ENCODE measurements at regions not wholly inside any gene's neighbourhood (a gene's known extent, or its start where the extent isn't known, plus 50 kb on each side); places are given as distances from the start of the nearest gene placed in this dataset.
"Not testable (repeated sequence)": the region's sequence is repeated elsewhere in the genome, so short reads cannot be mapped to it uniquely, and the experiment has no call there.

DNA sequence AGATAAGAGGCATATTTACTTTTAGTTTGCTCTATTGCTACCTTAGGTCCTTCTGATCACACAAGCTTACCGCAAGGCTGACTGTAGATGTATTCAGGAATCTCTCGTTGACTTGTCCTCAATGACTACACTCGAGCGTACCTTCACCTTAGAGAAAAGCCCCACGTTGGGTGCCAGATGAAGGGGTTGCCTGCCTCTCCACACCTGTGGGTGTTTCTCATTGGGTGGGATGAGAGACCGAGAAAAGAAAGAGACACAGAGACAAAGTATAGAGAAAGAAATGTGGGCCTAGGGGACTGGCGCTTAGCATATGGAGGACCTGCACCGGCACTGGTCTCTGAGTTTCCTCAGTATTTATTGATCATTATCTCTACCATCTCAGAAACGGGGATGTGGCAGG lies 51.8 kb downstream of the ASCL4 start:
- DNase-seq (ENCODE audit: low read depth in 4 of 4, low spot score in 3 of 4): no peak

DNA sequence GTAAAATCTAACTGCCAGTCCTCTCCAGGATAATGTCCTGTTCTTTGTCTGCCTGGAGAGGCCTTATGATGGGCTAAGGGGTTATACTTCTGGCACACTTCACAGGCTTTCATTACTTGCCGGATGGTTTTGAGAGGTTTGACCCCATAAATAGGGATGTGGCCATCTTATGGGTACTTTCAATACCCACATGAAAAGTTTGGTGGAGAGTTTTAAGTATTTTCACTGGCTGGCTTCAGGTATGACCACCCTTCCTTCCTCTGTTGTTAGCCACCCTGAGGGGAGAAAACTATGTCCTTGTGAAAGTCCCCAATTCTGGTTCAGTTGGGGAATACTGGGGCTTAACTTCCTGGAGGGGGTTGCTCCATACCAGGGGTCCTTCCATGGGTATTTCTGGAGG lies 54.8 kb downstream of the ASCL4 start:
- no peak for DNase-seq (ENCODE audit: low read depth in 4 of 4, low spot score in 3 of 4)

DNA sequence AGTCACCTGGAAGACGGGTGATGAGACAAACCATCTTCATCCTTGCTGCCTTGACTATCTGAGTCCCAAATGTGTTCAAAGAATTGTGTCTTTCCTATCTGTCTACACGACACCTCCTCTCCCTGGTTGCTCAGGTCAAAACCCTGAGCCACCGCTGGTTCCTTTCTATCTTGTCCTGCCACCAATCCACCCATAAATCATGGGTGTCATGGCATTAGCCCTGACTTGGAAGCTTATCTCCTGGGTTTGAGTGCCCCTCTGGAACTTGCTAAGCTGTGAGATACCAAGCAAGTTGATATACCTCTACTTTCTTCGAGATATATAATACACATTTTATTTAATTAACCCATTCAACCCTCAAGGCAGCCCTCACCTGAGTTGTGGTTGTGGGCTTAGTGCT lies 57.9 kb downstream of the ASCL4 start:
- no peak for DNase-seq (ENCODE audit: low read depth in 4 of 4, low spot score in 3 of 4)

DNA sequence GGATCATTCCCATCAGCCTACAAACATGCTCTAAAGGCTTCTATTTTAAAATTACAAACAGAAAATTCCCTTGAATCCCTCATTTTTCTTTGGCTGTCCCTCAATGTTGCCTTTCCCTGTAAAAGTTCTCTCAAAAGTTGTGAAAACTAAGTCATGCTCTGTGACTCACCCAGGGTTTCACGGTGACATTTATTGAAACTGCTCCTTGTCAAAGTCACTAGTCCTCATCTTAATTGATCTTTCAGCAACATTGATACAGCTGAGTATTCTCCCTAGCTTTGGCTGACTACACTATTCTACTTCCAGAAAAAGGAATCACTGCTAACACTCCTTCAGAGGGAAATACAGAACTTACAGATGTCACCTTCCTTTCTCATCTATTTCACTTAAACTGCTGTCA lies 65.7 kb downstream of the ASCL4 start:
- DNase-seq (ENCODE audit: low read depth in 4 of 4, low spot score in 3 of 4): no peak

DNA sequence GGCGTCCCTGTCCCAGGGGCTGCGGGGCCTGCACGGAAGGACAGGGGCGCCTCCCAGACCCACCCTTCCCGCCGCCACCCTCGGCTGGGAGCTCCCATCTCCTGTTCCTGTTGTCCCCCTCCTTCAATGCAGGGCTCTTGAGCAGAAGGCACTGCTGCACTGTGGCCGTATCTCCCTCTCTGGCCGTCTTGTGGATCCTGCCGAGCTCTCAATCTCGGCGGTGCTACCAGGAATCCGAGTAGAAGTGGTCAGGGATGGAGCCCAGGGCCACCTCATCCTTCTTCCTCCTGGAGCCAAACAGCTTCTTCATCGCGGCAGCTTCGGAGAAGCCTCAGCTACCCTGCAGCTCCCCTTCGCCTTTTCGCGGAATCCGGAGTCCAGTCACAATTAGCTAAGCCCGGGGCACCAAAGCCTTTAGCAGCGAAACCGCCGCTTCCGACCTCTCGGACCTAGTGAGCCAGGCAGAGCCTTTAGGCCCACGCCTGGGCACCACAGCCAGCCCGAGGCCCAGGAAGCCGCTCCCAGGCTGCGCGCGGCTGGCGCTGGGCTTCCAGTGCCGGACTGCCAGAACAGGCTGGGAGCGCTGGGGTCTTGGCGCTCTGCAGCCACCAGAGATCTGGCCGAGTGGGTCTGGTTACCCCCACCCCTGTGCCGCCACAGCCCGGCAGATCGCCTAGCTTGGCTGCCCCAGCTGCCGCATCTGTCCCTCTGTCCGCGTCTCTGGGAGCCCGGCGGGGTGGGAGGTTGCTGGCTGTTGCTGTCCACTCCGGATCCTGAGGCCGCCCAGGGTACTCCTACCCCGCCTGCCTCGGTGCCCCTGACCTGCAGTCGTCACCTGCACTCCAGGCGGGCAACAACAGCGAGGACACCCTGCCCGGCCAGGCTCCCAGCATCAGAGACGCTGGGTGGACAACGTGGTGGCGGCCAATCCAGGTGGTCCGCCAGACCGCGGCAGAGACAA lies 69.1 kb downstream of the ASCL4 start:
- no peak for DNase-seq (ENCODE audit: low read depth in 4 of 4, low spot score in 3 of 4)

DNA sequence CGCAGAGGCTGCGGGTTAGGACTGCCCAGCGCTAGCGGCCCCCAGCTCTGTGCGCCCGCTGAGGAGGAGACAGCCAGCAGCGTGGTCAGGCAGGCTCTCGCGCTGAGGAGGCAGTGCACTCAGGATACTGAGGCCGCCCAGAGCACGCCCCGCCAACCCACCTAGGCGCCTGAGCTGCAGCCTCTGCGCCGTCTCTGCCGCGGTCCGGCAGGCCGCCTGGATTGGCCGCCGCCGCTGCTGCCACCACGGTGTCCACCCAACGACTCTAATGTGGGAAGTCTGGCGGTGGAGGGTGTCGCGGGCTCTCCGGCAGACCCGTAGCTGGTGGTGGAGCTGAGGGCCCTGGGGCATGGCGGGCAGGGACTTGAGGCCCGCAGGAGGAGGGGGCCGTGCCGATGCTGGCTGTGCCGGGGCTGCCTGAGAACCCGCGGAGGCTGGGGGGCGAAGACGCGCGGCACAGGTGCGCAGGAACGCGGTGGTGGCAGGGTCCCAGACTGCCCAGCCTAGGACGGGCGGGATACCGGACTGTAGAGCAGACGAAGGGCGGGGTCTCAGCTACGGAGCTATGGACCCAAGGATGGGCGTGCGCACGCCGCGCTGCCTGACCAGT lies 69.9 kb downstream of the ASCL4 start:
- DNase-seq (ENCODE audit: low read depth in 4 of 4, low spot score in 3 of 4): no peak

DNA sequence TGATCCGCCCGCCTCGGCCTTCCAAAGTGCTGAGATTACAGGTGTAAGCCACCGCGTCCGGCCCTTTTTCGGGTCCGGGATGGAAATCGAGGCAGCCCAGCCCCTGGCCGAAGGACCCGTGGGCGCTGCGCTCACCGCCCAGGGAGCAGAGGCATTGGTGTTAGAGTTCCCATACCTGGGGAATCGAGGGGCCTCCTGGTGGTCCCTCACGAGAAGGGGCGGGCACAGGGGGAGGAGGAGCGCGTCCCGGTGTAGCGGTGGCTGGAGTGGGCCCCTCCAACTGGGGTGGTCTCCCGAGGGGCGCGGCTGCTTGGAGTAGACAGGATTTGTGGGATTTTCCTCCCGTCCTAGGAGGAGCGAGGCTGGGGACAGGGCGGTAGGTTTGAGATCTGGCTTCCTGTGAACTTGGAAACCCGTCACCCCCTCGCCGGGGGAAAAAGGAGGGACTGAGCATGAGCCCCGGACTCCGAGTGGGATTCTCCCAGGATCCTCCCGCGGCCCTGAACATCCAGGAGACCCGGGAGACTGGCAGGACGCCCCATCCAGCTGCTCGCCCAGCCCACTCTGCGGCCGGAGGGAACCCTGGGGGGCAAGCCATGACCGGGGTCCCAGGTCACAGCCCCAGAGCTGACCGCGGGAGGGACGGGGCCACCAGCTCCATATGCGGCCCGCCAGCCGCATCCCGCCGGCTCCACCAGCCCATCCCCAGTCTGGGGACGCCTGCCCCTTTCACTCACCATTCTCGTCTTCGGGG lies 70.9 kb downstream of the ASCL4 start:
- DNase-seq (ENCODE audit: low read depth in 4 of 4, low spot score in 3 of 4): no peak

DNA sequence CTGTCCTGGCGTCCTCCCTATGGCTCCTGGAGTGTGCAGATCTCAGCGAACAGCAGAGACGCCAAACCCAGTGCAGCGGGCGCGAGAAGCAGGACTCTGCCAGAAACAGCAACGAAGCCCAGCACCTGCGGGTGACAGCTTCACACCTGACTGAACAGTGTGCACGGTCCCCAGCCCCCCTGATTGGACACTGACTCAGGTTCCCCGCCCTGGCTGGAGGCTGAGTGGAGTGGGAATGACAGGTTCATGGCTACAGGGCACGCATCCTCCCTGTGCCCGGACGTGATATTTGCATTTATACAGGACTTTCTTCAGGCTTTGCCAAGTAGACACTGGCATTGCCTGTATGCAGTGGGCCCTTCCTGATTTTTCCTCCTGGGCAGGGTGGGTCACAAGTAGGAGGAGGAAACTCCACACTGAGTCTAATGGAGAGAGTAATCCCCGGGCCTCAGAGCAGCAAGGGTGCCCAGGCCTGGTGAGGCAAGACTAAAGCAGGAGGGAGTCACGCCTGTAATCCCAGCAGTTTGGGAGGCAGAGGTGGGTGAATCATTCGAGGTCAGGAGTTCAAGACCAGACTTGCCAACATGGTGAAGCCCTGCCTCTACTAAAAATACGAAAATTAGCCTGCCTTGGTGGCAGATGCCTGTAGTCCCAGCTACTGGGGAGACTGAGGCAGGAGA lies 71.6 kb downstream of the ASCL4 start:
- no peak for DNase-seq (ENCODE audit: low read depth in 4 of 4, low spot score in 3 of 4)

DNA sequence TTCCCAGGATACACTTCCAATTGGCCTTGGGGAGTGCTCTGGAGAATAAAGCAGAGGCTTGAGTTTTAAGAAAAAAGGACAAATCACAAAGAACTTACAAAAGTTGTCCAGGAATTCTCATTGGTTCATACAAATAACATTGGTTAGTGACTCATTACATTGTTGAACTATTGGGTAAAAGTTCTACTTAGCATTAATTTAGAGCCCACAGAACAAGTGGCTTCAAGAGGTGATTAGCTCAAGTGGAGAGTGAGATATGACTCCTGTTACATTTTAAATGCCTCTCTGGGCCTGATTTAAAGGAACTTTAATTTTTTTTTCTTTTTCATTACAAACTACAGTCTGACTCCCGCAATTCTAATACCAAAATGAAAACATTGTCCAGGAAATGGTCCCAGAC lies 72.9 kb downstream of the ASCL4 start:
- DNase-seq (ENCODE audit: low read depth in 4 of 4, low spot score in 3 of 4): no peak

DNA sequence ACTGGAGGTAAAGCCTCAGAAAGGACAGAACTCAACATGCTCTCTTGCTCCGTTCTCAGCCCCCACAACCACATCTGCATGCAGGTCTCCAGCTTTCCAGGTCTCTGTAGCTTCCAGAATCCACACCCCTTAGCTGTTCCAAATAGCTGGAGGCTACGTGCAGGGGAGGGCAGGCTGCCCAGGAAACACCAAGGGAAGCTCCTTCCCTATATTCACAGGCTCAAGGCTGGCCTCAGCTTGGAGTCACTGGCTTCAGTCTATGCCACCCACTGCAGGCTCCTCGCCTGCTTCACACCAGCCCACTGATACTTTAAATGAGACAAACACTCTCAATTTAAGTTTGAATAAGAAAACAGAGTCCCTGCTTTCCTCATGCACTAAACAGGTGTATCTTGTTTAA lies 73.3 kb downstream of the ASCL4 start:
- no peak for DNase-seq (ENCODE audit: low read depth in 4 of 4, low spot score in 3 of 4)

DNA sequence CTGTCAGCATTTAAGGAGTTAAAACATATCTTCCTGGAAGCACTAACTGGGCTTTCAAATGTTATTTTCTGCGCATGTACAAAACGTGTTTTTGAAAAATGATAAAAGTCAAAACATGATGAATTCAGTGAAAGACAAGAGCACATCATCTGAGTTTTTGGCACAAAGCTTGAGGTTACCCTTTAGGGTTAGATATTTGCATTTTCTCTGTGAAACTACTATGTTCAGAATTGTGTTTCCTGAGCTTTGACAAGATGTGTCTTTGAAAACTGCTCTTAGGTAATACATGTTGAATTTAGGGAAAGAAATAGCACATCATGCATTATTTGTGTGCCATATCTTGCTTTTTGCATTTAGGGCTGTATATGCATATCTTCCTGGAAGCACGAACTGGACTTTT lies 79.0 kb downstream of the ASCL4 start:
- DNase-seq (ENCODE audit: low read depth in 4 of 4, low spot score in 3 of 4): no peak

DNA sequence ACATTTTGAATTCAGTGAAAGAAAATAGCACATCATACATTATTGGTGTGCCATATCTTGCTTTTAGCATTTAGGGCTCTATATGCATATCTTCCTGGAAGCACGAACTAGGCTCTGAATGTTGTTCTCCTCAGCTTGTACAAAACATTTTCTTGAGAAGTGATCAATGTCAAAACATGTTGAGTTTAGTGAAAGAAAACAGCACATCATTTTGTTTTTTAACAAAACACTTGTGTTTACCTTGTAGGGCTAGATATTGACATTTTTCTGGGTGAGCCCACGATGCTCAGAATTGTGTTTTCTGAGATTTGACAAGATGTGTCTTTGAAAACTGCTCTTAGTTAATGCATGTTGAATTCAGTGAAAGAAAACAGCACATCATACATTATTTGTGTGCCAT lies 81.0 kb downstream of the ASCL4 start:
- no peak for DNase-seq (ENCODE audit: low read depth in 4 of 4, low spot score in 3 of 4)

DNA sequence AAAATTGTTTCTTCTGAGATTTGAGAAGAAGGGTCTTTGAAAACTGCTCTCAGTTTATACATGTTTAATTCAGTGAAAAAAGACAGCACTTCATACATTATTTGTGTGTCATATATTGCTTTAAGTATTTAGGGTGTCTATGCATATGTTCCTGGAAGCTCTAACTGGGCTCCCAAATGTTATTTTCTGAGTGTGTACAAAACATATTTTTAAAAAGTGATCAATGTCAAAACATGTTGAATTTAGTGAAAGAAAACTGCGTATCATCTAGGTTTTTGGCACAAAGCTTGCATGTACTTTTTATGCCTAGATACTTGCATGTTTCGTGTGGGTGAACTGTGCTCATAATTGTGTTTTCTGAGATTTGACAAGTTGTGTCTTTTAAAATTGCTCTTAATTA lies 81.6 kb downstream of the ASCL4 start:
- DNase-seq (ENCODE audit: low read depth in 4 of 4, low spot score in 3 of 4): no peak

DNA sequence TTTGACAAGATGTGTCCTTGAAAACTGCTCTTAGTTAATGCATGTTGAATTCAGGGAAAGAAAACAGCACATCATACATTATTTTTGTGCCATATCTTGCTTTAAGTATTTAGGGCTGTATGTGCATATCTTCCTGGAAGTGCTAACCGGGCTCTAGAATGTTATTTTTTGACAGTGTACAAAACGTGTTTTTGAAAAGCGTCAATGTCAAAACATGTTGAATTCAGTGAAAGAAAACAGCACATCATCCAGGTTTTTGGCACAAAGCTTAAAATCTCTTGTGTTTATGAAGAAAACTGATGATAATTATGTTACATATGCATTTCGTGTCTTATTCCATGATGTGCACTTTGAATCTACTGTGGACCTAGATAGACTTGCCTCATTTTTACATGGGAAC lies 82.7 kb downstream of the ASCL4 start:
- DNase-seq (ENCODE audit: low read depth in 4 of 4, low spot score in 3 of 4): no peak

DNA sequence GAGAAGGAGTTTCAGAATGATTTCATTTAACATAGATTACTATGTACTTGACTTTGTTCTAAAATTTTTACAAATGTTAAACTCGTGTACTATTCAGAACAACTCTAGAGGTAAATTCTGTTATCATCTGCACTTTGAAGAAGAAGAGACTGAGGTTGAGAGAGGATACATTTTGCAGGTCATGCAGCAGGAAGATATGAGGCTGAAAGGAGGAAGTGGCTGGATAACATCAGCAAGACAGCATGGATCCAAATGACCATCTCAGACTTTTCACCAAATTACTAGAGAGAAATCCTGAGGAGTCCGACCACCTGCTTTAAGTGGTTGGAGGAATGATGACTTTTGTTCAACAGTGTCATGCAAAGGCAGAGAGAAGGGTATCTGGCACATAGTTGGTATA lies 84.9 kb downstream of the ASCL4 start:
- no peak for DNase-seq (ENCODE audit: low read depth in 4 of 4, low spot score in 3 of 4)

DNA sequence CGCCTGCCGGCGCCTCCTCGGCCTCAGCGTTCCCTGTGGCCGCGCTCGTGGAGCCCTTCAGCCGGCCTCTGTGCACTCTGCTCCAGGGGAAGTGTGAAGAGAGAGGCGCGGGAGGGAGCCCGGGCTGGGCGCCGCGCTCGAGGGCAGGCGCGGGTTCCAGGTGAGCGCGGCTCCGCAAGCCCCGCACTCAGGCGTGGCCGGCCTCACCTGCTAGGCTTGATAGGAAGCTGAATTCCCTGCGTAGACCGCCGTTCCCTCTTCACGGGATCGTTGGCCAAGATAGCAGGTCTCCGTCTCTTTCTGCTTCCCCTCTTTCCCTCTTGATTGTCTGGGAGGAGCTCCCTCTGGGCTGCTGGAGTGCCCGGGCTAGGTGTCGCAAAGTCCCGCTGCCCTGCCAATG lies 89.7 kb downstream of the ASCL4 start:
- no peak for DNase-seq (ENCODE audit: low read depth in 4 of 4, low spot score in 3 of 4)

DNA sequence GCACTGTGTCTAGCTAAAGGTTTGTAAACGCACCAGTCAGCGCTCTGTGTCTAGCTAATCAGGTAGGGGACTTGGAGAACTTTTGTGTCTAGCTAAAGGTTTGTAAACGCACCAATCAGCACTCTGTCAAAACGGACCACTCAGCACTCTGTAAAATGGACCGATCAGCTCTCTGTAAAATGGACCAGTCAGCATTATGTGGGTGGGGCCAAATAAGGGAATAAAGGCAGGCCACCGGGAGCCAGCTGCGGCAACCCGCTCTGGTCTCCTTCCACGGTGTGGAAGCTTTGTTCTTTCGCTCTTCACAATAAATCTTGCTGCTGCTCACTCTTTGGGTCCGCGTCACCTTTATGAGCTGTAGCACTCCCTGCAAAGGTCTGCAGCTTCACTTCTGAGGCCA lies 90.2 kb downstream of the ASCL4 start:
- not testable (repeated sequence) for DNase-seq (ENCODE audit: low read depth in 4 of 4, low spot score in 3 of 4)

DNA sequence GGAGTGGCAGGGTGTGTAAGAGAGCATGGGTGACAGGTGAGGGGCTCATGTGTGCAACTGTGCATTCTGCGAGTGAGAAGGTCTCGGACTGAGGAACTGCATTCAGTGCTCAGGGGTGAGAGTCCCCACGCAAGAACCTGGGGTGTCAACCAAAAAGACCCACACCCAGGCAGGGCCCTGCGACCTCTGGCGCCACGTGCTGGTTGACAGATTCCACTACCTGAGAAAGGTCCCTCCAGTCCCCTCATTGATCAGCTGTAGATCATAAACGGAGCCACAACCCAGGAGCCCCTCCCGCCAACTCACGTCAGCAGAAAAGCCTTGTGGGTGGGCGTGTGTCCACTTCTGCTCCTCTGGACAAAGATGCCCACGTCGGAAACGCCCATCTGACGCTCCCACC lies 98.7 kb downstream of the ASCL4 start:
- DNase-seq (ENCODE audit: low read depth in 4 of 4, low spot score in 3 of 4): no peak

DNA sequence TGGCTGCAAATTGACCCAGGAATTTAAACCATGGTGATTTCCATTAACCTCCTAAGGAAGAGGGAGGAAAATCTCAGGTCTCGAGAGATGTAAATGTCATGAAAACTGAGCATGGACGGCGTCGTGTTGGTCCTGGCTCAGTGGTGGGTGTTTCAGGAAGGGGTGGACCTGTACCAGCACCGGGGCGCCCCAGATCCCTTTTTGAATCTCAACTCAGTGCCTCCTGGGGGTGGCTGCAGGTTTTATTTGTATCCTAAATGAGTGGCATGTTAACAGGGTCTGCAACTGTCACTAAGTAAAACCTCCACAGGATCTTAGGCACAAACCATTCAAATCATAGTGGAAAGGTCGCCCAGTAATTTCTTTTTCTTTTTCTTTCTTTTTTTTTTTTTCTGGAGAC lies 101.3 kb downstream of the ASCL4 start:
- DNase-seq (ENCODE audit: low read depth in 4 of 4, low spot score in 3 of 4): no peak

DNA sequence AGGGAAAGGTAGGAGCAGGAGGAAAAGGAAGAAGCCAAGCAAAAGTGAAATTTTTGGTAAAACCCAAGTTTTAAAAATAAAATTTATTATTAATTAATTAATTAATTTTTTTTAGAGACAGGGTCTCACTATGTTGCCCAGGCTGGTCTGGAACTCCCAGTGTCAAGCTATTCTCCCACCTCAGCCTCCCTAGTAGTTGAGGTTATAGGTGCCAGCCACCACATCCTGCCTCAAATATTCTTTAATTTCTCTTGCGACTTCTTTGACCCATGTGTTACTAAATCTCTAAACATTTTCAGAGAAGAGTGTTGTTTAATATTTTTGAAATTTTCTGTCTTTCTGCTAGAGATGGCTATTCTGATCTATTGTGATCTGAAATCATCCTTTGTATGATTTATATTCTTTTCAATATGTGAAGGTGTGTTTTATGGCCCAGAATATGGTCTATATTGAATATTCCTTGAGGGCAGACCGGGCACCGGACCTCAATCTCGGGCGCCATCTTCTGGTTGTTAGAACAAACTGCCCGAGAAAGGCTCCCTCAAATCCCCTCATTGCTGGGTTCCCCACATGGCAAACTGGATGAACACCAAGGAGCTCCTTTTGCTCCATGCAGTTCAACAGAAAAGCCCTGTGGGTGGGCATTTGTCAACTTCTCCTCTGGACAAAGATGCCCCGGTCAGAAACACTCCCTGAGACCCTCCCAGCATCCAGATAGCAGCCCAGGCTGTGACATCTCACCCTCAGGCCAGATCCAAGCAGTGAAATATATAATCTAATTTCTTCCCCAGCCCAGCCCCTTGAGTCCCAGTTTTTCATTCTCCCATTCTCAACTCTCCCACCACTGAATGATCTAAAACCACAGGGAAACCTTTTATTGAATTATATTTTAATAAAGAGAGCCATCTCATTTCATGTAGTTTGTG lies 110.5 kb downstream of the ASCL4 start:
- peak in 3 of 4 donors; percentile 22 to 33 (median 26) for DNase-seq (ENCODE audit: low read depth in 4 of 4, low spot score in 3 of 4)

Data from right renal pelvis (tissue), 4 donors.